ENCODE measurements at regions not wholly inside any gene's neighbourhood (a gene's known extent, or its start where the extent isn't known, plus 50 kb on each side); places are given as distances from the start of the nearest gene placed in this dataset.

DNA sequence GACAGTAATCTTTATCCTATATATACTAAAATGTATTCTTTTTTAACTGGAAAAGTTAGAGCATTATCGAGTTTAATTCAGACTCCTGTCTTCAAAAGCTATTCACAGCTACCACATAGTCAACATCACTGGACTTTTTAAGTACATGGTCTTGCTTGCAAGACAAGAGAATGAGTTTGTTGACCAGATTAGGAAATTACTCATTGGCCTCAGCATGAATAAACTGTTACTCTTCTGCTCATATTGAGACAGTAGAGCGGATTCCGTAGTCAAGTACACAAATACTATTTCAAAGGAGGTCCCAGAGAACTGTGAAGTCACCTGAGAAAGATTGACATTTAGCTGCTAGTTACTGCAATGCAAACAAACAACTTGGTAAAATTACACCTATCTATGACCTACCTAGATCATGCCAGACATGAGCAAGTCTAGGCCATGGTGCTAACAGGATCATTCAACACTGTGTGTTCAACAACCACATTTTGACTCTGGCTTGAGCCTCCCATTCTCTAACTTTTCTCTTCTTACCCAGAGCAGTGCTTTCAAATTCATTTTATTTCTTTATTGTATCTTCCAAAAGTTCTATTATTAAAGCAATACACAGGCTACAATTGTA, 280.9 kb downstream of the NEBL start:
- ChIA-PET POLR2A (no interaction called here), CTCF (ENCODE audit: low intra/inter-chr PET ratio, low total read pairs) (no interaction called here)
- in situ Hi-C loops (cut with HindIII; ENCODE audit: extremely low pct_ligation_motif_present, low pct_unique_long_range_greater_than_20kb) = no loop called here
- intact Hi-C loops (cut with micrococcal nuclease; ENCODE audit: unreplicated experiment) = no loop called here
- 1% methylated on average over 3 of the region's 3 CpGs for WGBS (ENCODE audit: low lambda C conversion rate)
- Histone ChIP-seq H2AFZ (ENCODE audit: low read length) (no peak overlapping the region), H4K20me1 (ENCODE audit: insufficient read depth, low read length) (no peaks in the 10 kb centered on the region), H3K79me2 (ENCODE audit: insufficient read depth, low read length) (no peaks in the 10 kb centered on the region), H3K9ac (ENCODE audit: insufficient read depth, low read depth, low read length) (no peak overlapping the region), H3K36me3 (replicated peaks in 1 of 2; ENCODE audit: control insufficient read depth in 1 of 2, insufficient read depth in 2 of 2, low read length in 2 of 2) (no peaks in the 10 kb centered on the region), H3K4me3 (replicated peaks in 1 of 3; ENCODE audit: insufficient read depth in 1 of 3, low read depth in 2 of 3, low read length in 3 of 3) (no peak overlapping the region), H3K27ac (ENCODE audit: extremely low read length, insufficient read depth, low read length) (no peak overlapping the region), H3K27me3 (ENCODE audit: control insufficient read depth in 1 of 2, insufficient read depth in 2 of 2, low read length in 2 of 2) (no peaks in the 10 kb centered on the region), H3K4me2 (ENCODE audit: low read depth, low read length) (no peak overlapping the region), H3K4me1 (ENCODE audit: insufficient read depth, low read length) (no peaks in the 10 kb centered on the region), H3K9me3 (ENCODE audit: low read length) (peaks cover 24% of the 10 kb centered on the region; the same call in 1 of the 2 replicates)
- ATAC-seq (no peak), FAIRE-seq (no peak), DNase-seq (ENCODE audit: low spot score) (no peak)
- no TSS peak for BruUV-seq (replicated peaks)
- TF ChIP-seq PHF20 (CRISPR knock-in tag; IDR thresholded peaks at IDR 0.05) = no peak
- no peak for TF ChIP-seq EP300 (IDR thresholded peaks at IDR 0.05; ENCODE audit: low read depth in 2 of 2, low read length in 2 of 2)
- no peak for TF ChIP-seq EP300 (CRISPR knock-in tag; IDR thresholded peaks at IDR 0.05; ENCODE audit: borderline replicate concordance)
- TF ChIP-seq NFKB2 (CRISPR knock-in tag; IDR thresholded peaks at IDR 0.05; ENCODE audit: borderline replicate concordance) = no peak
- no peak for TF ChIP-seq ZNF33B (CRISPR knock-in tag; IDR thresholded peaks at IDR 0.05)
- TF ChIP-seq ZNF274 (CRISPR knock-in tag; IDR thresholded peaks at IDR 0.05) = no peak
- TF ChIP-seq SNRNP70 (IDR thresholded peaks at IDR 0.05; ENCODE audit: low read depth, low read length) = no peak
- TF ChIP-seq PTBP1 (IDR thresholded peaks at IDR 0.05; ENCODE audit: low read depth, low read length, poor library complexity, severe bottlenecking) = no peak
- TF ChIP-seq, protein P1, sequence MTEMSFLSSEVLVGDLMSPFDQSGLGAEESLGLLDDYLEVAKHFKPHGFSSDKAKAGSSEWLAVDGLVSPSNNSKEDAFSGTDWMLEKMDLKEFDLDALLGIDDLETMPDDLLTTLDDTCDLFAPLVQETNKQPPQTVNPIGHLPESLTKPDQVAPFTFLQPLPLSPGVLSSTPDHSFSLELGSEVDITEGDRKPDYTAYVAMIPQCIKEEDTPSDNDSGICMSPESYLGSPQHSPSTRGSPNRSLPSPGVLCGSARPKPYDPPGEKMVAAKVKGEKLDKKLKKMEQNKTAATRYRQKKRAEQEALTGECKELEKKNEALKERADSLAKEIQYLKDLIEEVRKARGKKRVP (CRISPR knock-in tag; IDR thresholded peaks at IDR 0.05) = no peak

All from HepG2 (cell line).